Panc1 (cell line): ENCODE measurements at regions not wholly inside any gene's neighbourhood (a gene's known extent, or its start where the extent isn't known, plus 50 kb on each side); places are given as distances from the start of the nearest gene placed in this dataset.
A peak's percentile ranks its signal among the peaks of the same experiment; 100 is the strongest.

ENCODE experiments used
- ATAC-seq: fragments of 200-7000 bp; cut with Tn5 transposase; 2 replicates; pipeline ENCODE4 v1.9.1; 2020; ENCODE audit warnings: mild to moderate bottlenecking, moderate library complexity
- BruUV-seq: library from RNA; stranded (reverse); fragments of 400-500 nt; replicated peaks from 2 replicates; lab custom pipeline; 2021; lab: Mats Ljungman, UMichigan
- CTCF ChIA-PET: fragments of 300-600 bp; sonication (Branson Sonifier 250); formaldehyde crosslinking; loops from one replicate; lab custom pipeline; 2022; ENCODE audit warnings: antibody characterized with exemption; lab: Charles Lee
- POLR2A ChIA-PET: fragments of 300-600 bp; sonication (Branson Sonifier 250); formaldehyde crosslinking; loops from one replicate; lab custom pipeline; 2022; ENCODE audit warnings: antibody characterized with exemption; lab: Charles Lee
- DNase-seq: peaks from one replicate; pipeline ENCODE4 v3.0.0-alpha.2; 2010; ENCODE audit warnings: low read depth, low spot score
- H3K27ac ChIP-seq: 2 replicates; pipeline ENCODE4 v1.5.1; 2011; ENCODE audit warnings: mild to moderate bottlenecking, low read length, inconsistent platforms
- H3K27me3 ChIP-seq: fragments of 200-500 bp; sonication (Bioruptor generic); 2 replicates; pipeline ENCODE4 v1.6.0; 2014; ENCODE audit warnings: low read length, inconsistent platforms; ENCODE audit not compliant: control insufficient read depth, insufficient read depth
- H3K36me3 ChIP-seq: fragments of 200-500 bp; sonication (Bioruptor generic); 2 replicates; pipeline ENCODE4 v1.5.1; 2014; ENCODE audit warnings: inconsistent platforms, mild to moderate bottlenecking, low read length, moderate library complexity; ENCODE audit not compliant: control insufficient read depth, insufficient read depth
- H3K4me1 ChIP-seq: 2 replicates; pipeline ENCODE4 v1.5.1; 2011; ENCODE audit warnings: inconsistent platforms, mild to moderate bottlenecking, low read length, moderate library complexity; ENCODE audit not compliant: control insufficient read depth, insufficient read depth
- H3K4me3 ChIP-seq, 2 experiments: 2 replicates each; pipeline ENCODE4 v1.5.1; 2011 to 2012; ENCODE audit warnings: low read depth in 2 of 2, low read length in 2 of 2, mild to moderate bottlenecking in 2 of 2, inconsistent platforms in 1 of 2, moderate library complexity in 1 of 2
- H3K9me3 ChIP-seq: fragments of 200-500 bp; sonication (Bioruptor generic); 2 replicates; pipeline ENCODE4 v1.5.1; 2014; ENCODE audit warnings: low read depth, mild to moderate bottlenecking, inconsistent platforms, low read length, moderate library complexity; ENCODE audit not compliant: control insufficient read depth, insufficient read depth
- CTCF ChIP-seq: fragments of 450-650 bp; IDR thresholded peaks from 2 replicates; pipeline ENCODE4 v1.5.1; 2017; ENCODE audit warnings: mild to moderate bottlenecking
- POLR2AphosphoS5 ChIP-seq: IDR thresholded peaks from 2 replicates; pipeline ENCODE4 v1.6.1; 2012; ENCODE audit warnings: mild to moderate bottlenecking, low read depth, low read length, moderate library complexity
- SIN3A ChIP-seq: IDR thresholded peaks from 2 replicates; pipeline ENCODE4 v1.6.1; 2012; ENCODE audit warnings: low read depth, mild to moderate bottlenecking, low read length, moderate library complexity, borderline replicate concordance; ENCODE audit not compliant: insufficient read depth
- TCF7L2 ChIP-seq: IDR thresholded peaks from 2 replicates; pipeline ENCODE4 v1.6.1; 2011; ENCODE audit warnings: mild to moderate bottlenecking, low read depth, low read length, inconsistent platforms
- in situ Hi-C: cut with HindIII; loops from 2 replicates; pipeline ENCODE4 v1.10.0; 2016; ENCODE audit warnings: low sequenced_read_pairs, low pct_unique_long_range_greater_than_20kb
- intact Hi-C: fragments of 100-400 bp; cut with micrococcal nuclease; formaldehyde crosslinking; loops from one replicate; pipeline ENCODE4 v1.10.0; 2022; ENCODE audit not compliant: unreplicated experiment
- TF ChIP-seq, protein P1 (sequence below), 2 experiments: IDR thresholded peaks; 2 replicates each; pipeline ENCODE4 v1.6.1; 2011 to 2012; ENCODE audit warnings: low read depth in 2 of 2, control low read depth in 1 of 2, low read length in 1 of 2, mild to moderate bottlenecking in 1 of 2, moderate library complexity in 1 of 2; ENCODE audit not compliant: insufficient read depth in 1 of 2

DNA sequence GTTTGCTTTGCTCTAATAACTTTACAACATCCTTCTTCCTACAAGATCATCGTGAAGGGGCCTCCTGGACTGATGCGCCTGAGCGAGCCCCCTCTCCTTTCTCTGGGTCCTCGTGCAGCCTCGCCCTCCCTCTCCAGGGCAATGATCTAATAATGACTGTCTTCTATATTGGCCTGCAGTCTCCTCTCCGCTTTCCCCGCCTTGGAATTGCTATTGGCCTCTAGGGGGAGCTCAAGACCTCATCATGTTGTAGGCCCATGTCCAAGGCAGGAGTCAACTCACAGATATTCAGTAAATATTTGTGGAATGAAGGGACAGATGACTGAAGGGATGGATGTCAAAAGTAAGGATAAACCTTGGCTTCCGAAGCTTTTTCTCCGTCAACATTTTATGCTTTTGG, 1180.3 kb downstream of the TYW1 start:
- Histone ChIP-seq H3K27ac (no peak overlapping the region), H3K9me3 (no peaks in the 10 kb centered on the region), H3K36me3 (no peaks in the 10 kb centered on the region), H3K4me3 (no peak overlapping the region), H3K4me1 (no peaks in the 10 kb centered on the region), H3K27me3 (no peaks in the 10 kb centered on the region)
- DNase-seq (peak; percentile 36), ATAC-seq (peak; percentile 69; the same call in 1 of the 2 replicates)
- intact Hi-C loops = no loop called here
- TF ChIP-seq, protein P1, sequence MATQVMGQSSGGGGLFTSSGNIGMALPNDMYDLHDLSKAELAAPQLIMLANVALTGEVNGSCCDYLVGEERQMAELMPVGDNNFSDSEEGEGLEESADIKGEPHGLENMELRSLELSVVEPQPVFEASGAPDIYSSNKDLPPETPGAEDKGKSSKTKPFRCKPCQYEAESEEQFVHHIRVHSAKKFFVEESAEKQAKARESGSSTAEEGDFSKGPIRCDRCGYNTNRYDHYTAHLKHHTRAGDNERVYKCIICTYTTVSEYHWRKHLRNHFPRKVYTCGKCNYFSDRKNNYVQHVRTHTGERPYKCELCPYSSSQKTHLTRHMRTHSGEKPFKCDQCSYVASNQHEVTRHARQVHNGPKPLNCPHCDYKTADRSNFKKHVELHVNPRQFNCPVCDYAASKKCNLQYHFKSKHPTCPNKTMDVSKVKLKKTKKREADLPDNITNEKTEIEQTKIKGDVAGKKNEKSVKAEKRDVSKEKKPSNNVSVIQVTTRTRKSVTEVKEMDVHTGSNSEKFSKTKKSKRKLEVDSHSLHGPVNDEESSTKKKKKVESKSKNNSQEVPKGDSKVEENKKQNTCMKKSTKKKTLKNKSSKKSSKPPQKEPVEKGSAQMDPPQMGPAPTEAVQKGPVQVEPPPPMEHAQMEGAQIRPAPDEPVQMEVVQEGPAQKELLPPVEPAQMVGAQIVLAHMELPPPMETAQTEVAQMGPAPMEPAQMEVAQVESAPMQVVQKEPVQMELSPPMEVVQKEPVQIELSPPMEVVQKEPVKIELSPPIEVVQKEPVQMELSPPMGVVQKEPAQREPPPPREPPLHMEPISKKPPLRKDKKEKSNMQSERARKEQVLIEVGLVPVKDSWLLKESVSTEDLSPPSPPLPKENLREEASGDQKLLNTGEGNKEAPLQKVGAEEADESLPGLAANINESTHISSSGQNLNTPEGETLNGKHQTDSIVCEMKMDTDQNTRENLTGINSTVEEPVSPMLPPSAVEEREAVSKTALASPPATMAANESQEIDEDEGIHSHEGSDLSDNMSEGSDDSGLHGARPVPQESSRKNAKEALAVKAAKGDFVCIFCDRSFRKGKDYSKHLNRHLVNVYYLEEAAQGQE (IDR thresholded peaks at IDR 0.05; ENCODE audit: insufficient read depth in 1 of 2, low read depth in 2 of 2, low read length in 1 of 2) = no peak
- TF ChIP-seq CTCF (peak; percentile 85), POLR2AphosphoS5 (no peak)
- CTCF ChIA-PET = interaction anchor here (0.6 kb wide), 1 partner anchor 501 kb away, joined by 4 read pairs; no protein-coding TSS in a partner anchor
- BruUV-seq = no TSS peak
- in situ Hi-C loops = no loop called here
- POLR2A ChIA-PET = no interaction called here

- ChIA-PET POLR2A (no interaction called here), CTCF (no interaction called here)
- ATAC-seq = no peak
- in situ Hi-C loops (no loop called here), intact Hi-C loops (no loop called here)
- no peak for TF ChIP-seq TCF7L2
- TF ChIP-seq SIN3A = no peak
- no peak for TF ChIP-seq POLR2AphosphoS5
- no peak for TF ChIP-seq CTCF
- TF ChIP-seq, protein P1 (IDR thresholded peaks at IDR 0.05; ENCODE audit: insufficient read depth in 1 of 2, low read depth in 2 of 2, low read length in 1 of 2) = no peak
- BruUV-seq = no TSS peak
- no peaks in the 10 kb centered on the region for H3K9me3 ChIP-seq
- H3K27ac ChIP-seq = no peak overlapping the region
- H3K27me3 ChIP-seq = no peaks in the 10 kb centered on the region
- no peaks in the 10 kb centered on the region for H3K4me1 ChIP-seq
- no peak for DNase-seq
- no peaks in the 10 kb centered on the region for H3K36me3 ChIP-seq
- H3K4me3 ChIP-seq = no peak overlapping the region
Measured at GRCh38 chr7:68180761-68181160, 1184.1 kb downstream of the TYW1 start.
